ENCODE measurements at regions not wholly inside any gene's neighbourhood (a gene's known extent, or its start where the extent isn't known, plus 50 kb on each side); places are given as distances from the start of the nearest gene placed in this dataset.

- Histone ChIP-seq H3K4me1 (ENCODE audit: control insufficient read depth in 5 of 5, insufficient read depth in 5 of 5, low read length in 5 of 5) (no peaks in the 10 kb centered on the region), H3K27ac (ENCODE audit: low read depth, low read length) (no peak overlapping the region), H3K9me3 (ENCODE audit: control insufficient read depth in 5 of 5, low read length in 5 of 5) (peaks cover 2 to 17% (median 11%) of the 10 kb centered on the region in 5 donors), H3K36me3 (ENCODE audit: control insufficient read depth in 5 of 5, insufficient read depth in 5 of 5, low read length in 5 of 5) (no peaks in the 10 kb centered on the region), H3K27me3 (ENCODE audit: control insufficient read depth in 5 of 5, insufficient read depth in 4 of 5, low read length in 5 of 5) (peaks cover 7 to 24% (median 16%) of the 10 kb centered on the region in 5 donors), H3K9ac (ENCODE audit: low read length in 5 of 5) (no peak overlapping the region), H3K4me3 (ENCODE audit: low read depth in 1 of 5, low read length in 5 of 5) (no peak overlapping the region)
Measured at GRCh38 chr22:47787501-47788227, 1025.2 kb downstream of the TBC1D22A start.

- H3K4me3 ChIP-seq (ENCODE audit: low read depth in 1 of 5, low read length in 5 of 5), result no peak overlapping the region
- H3K36me3 ChIP-seq (ENCODE audit: control insufficient read depth in 5 of 5, insufficient read depth in 5 of 5, low read length in 5 of 5), result no peaks in the 10 kb centered on the region
- no peaks in the 10 kb centered on the region for H3K4me1 ChIP-seq (ENCODE audit: control insufficient read depth in 5 of 5, insufficient read depth in 5 of 5, low read length in 5 of 5)
- H3K27me3 ChIP-seq (ENCODE audit: control insufficient read depth in 5 of 5, insufficient read depth in 4 of 5, low read length in 5 of 5), result peaks cover 7 to 28% (median 17%) of the 10 kb centered on the region in 5 donors
- H3K9me3 ChIP-seq (ENCODE audit: control insufficient read depth in 5 of 5, low read length in 5 of 5), result peaks cover 2 to 17% (median 11%) of the 10 kb centered on the region in 5 donors
- no peak overlapping the region for H3K9ac ChIP-seq (ENCODE audit: low read length in 5 of 5)
- no peak overlapping the region for H3K27ac ChIP-seq (ENCODE audit: low read depth, low read length)
Measured at GRCh38 chr22:47786650-47787290, 1024.3 kb downstream of the TBC1D22A start.

DNA sequence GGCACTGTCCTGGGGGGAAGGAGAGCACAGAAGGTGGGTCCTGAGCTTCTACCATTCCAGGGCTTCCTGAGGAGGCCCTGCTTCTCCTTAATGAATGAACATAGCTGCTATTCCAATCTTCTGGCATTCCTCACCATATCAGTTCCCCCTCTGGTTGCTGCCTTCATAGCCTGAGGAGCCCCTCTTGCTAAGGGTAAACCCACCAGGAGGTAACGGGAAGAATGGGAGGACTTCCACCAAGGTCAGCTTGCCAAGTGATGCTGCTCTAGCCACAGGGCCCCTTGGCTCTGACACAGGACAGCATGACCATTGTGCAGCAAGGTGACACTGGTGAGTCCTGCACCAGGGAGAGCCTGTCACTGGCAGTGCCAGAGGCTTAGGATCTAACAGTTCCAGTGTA is 1022.5 kb downstream of the TBC1D22A start:
- Histone ChIP-seq H3K4me1 (ENCODE audit: control insufficient read depth in 5 of 5, insufficient read depth in 5 of 5, low read length in 5 of 5) (no peaks in the 10 kb centered on the region), H3K27ac (ENCODE audit: low read depth, low read length) (no peak overlapping the region), H3K9me3 (ENCODE audit: control insufficient read depth in 5 of 5, low read length in 5 of 5) (peaks cover 2 to 17% (median 11%) of the 10 kb centered on the region in 5 donors), H3K9ac (ENCODE audit: low read length in 5 of 5) (no peak overlapping the region), H3K36me3 (ENCODE audit: control insufficient read depth in 5 of 5, insufficient read depth in 5 of 5, low read length in 5 of 5) (no peaks in the 10 kb centered on the region), H3K27me3 (ENCODE audit: control insufficient read depth in 5 of 5, insufficient read depth in 4 of 5, low read length in 5 of 5) (peaks cover 7 to 31% (median 19%) of the 10 kb centered on the region in 5 donors), H3K4me3 (ENCODE audit: low read depth in 1 of 5, low read length in 5 of 5) (no peak overlapping the region)

GRCh38 chr22:47784367-47784983 is 1022.0 kb downstream of the TBC1D22A start:
- Histone ChIP-seq H3K9ac (ENCODE audit: low read length in 5 of 5) (no peak overlapping the region), H3K27me3 (ENCODE audit: control insufficient read depth in 5 of 5, insufficient read depth in 4 of 5, low read length in 5 of 5) (peaks cover 7 to 31% (median 19%) of the 10 kb centered on the region in 5 donors), H3K27ac (ENCODE audit: low read depth, low read length) (no peak overlapping the region), H3K4me1 (ENCODE audit: control insufficient read depth in 5 of 5, insufficient read depth in 5 of 5, low read length in 5 of 5) (no peaks in the 10 kb centered on the region), H3K36me3 (ENCODE audit: control insufficient read depth in 5 of 5, insufficient read depth in 5 of 5, low read length in 5 of 5) (no peaks in the 10 kb centered on the region), H3K4me3 (ENCODE audit: low read depth in 1 of 5, low read length in 5 of 5) (no peak overlapping the region), H3K9me3 (ENCODE audit: control insufficient read depth in 5 of 5, low read length in 5 of 5) (peaks cover 2 to 17% (median 11%) of the 10 kb centered on the region in 5 donors)

DNA sequence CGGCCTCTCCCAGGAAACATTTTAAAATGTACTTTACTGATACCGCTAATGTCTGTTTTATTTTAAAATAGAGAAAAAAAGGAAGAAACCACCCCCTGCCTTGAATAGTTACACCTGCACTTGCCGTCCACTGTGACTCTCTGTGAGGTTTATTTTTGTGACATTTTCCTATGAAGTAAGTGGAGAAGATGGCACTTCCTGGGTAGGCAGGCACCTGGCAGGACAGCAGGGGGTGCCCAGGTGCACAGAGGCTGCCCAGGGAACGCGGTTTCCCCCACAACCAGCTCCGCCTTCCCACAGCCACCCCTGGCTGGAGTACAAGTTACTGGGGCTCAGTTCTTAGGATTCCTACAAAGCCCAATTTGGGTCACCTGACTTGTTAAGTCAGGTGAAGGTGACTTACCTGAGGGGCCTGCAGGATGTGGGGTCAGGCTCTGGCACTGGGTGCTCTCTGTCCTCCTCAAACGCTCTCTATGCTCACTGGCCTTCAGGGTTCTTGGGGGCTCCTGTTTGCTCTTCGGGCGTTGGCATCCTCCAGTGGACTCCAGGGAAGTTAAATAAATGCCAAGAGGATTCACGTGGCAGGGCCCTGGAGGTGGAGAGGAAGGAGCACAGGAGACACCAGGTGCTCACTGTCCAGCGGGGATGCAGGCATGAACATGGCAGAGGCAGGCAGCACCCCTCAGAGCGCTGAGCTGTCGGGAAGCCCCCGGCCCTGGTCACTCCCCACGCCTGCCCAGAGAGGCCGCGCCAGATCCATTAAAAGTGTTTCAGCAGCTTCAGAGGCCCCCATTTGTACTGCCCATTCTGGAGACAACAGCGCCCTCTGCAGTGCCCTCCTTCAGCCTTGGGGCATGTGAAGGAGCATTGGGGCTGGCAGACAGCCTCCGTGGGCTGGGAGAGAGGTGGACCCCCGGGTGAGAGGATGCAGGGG is 1021.2 kb downstream of the TBC1D22A start:
- no peak overlapping the region for H3K27ac ChIP-seq (ENCODE audit: low read depth, low read length)
- no peak overlapping the region for H3K9ac ChIP-seq (ENCODE audit: low read length in 5 of 5)
- no peak overlapping the region for H3K4me3 ChIP-seq (ENCODE audit: low read depth in 1 of 5, low read length in 5 of 5)
- H3K4me1 ChIP-seq (ENCODE audit: control insufficient read depth in 5 of 5, insufficient read depth in 5 of 5, low read length in 5 of 5), result no peaks in the 10 kb centered on the region
- peaks cover 7 to 31% (median 19%) of the 10 kb centered on the region in 5 donors for H3K27me3 ChIP-seq (ENCODE audit: control insufficient read depth in 5 of 5, insufficient read depth in 4 of 5, low read length in 5 of 5)
- no peaks in the 10 kb centered on the region for H3K36me3 ChIP-seq (ENCODE audit: control insufficient read depth in 5 of 5, insufficient read depth in 5 of 5, low read length in 5 of 5)
- peaks cover 2 to 17% (median 11%) of the 10 kb centered on the region in 5 donors for H3K9me3 ChIP-seq (ENCODE audit: control insufficient read depth in 5 of 5, low read length in 5 of 5)

- Histone ChIP-seq H3K4me1 (ENCODE audit: control insufficient read depth in 5 of 5, insufficient read depth in 5 of 5, low read length in 5 of 5) (no peaks in the 10 kb centered on the region), H3K9me3 (ENCODE audit: control insufficient read depth in 5 of 5, low read length in 5 of 5) (peaks cover 2 to 17% (median 11%) of the 10 kb centered on the region in 5 donors), H3K4me3 (ENCODE audit: low read depth in 1 of 5, low read length in 5 of 5) (no peak overlapping the region), H3K9ac (ENCODE audit: low read length in 5 of 5) (no peak overlapping the region), H3K36me3 (ENCODE audit: control insufficient read depth in 5 of 5, insufficient read depth in 5 of 5, low read length in 5 of 5) (no peaks in the 10 kb centered on the region), H3K27me3 (ENCODE audit: control insufficient read depth in 5 of 5, insufficient read depth in 4 of 5, low read length in 5 of 5) (peaks cover 7 to 35% (median 16%) of the 10 kb centered on the region in 5 donors), H3K27ac (ENCODE audit: low read depth, low read length) (no peak overlapping the region)
Measured at GRCh38 chr22:47782328-47783075, 1020.1 kb downstream of the TBC1D22A start.

- Histone ChIP-seq H3K27me3 (ENCODE audit: control insufficient read depth in 5 of 5, insufficient read depth in 4 of 5, low read length in 5 of 5) (peaks cover 7 to 29% (median 16%) of the 10 kb centered on the region in 5 donors), H3K4me1 (ENCODE audit: control insufficient read depth in 5 of 5, insufficient read depth in 5 of 5, low read length in 5 of 5) (no peaks in the 10 kb centered on the region), H3K27ac (ENCODE audit: low read depth, low read length) (no peak overlapping the region), H3K9ac (ENCODE audit: low read length in 5 of 5) (no peak overlapping the region), H3K36me3 (ENCODE audit: control insufficient read depth in 5 of 5, insufficient read depth in 5 of 5, low read length in 5 of 5) (no peaks in the 10 kb centered on the region), H3K9me3 (ENCODE audit: control insufficient read depth in 5 of 5, low read length in 5 of 5) (peaks cover 2 to 17% (median 11%) of the 10 kb centered on the region in 5 donors), H3K4me3 (ENCODE audit: low read depth in 1 of 5, low read length in 5 of 5) (no peak overlapping the region)
Measured at GRCh38 chr22:47781427-47782111, 1019.1 kb downstream of the TBC1D22A start.

GRCh38 chr22:47781024-47781423 is 1018.6 kb downstream of the TBC1D22A start:
- Histone ChIP-seq H3K27ac (ENCODE audit: low read depth, low read length) (no peak overlapping the region), H3K4me3 (ENCODE audit: low read depth in 1 of 5, low read length in 5 of 5) (no peak overlapping the region), H3K9me3 (ENCODE audit: control insufficient read depth in 5 of 5, low read length in 5 of 5) (peaks cover 2 to 14% (median 11%) of the 10 kb centered on the region in 5 donors), H3K27me3 (ENCODE audit: control insufficient read depth in 5 of 5, insufficient read depth in 4 of 5, low read length in 5 of 5) (peaks cover 7 to 27% (median 16%) of the 10 kb centered on the region in 5 donors), H3K9ac (ENCODE audit: low read length in 5 of 5) (no peak overlapping the region), H3K4me1 (ENCODE audit: control insufficient read depth in 5 of 5, insufficient read depth in 5 of 5, low read length in 5 of 5) (no peaks in the 10 kb centered on the region), H3K36me3 (ENCODE audit: control insufficient read depth in 5 of 5, insufficient read depth in 5 of 5, low read length in 5 of 5) (no peaks in the 10 kb centered on the region)
